ENCODE measurements at regions not wholly inside any gene's neighbourhood (a gene's known extent, or its start where the extent isn't known, plus 50 kb on each side); places are given as distances from the start of the nearest gene placed in this dataset.

- BruUV-seq (replicated peaks) = no TSS peak
- POLR2A ChIA-PET = no interaction called here
- no peak for FAIRE-seq
Observed at GRCh38 chr18:41579185-41579584, 375.8 kb upstream of the PIK3C3 start.

More at GRCh38 chr18:41579185-41579584, 375.8 kb upstream of the PIK3C3 start:
- no peak for TF ChIP-seq MAX (IDR thresholded peaks at IDR 0.05; ENCODE audit: insufficient read depth, insufficient read length)
- TF ChIP-seq FOS (IDR thresholded peaks at IDR 0.05; ENCODE audit: borderline replicate concordance, insufficient read depth, low read length) = no peak
- TF ChIP-seq POLR2A (IDR thresholded peaks at IDR 0.05; ENCODE audit: low read depth, low read length) = no peak
- TF ChIP-seq, protein P1, sequence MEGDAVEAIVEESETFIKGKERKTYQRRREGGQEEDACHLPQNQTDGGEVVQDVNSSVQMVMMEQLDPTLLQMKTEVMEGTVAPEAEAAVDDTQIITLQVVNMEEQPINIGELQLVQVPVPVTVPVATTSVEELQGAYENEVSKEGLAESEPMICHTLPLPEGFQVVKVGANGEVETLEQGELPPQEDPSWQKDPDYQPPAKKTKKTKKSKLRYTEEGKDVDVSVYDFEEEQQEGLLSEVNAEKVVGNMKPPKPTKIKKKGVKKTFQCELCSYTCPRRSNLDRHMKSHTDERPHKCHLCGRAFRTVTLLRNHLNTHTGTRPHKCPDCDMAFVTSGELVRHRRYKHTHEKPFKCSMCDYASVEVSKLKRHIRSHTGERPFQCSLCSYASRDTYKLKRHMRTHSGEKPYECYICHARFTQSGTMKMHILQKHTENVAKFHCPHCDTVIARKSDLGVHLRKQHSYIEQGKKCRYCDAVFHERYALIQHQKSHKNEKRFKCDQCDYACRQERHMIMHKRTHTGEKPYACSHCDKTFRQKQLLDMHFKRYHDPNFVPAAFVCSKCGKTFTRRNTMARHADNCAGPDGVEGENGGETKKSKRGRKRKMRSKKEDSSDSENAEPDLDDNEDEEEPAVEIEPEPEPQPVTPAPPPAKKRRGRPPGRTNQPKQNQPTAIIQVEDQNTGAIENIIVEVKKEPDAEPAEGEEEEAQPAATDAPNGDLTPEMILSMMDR (IDR thresholded peaks at IDR 0.05; ENCODE audit: extremely low read depth in 1 of 2, insufficient read depth in 1 of 2, low read depth in 1 of 2, low read length in 2 of 2) = no peak
- TF ChIP-seq GATA2 (IDR thresholded peaks at IDR 0.05; ENCODE audit: insufficient read depth, insufficient read length, low read depth, low read length) = no peak
- TF ChIP-seq POLR2AphosphoS5 (IDR thresholded peaks at IDR 0.05; ENCODE audit: insufficient read depth, low read depth, low read length) = no peak
- no peak for TF ChIP-seq JUN (IDR thresholded peaks at IDR 0.05; ENCODE audit: borderline replicate concordance, insufficient read depth, insufficient read length, low read depth)
- TF ChIP-seq MYC (IDR thresholded peaks at IDR 0.05; ENCODE audit: low read depth, low read length) = no peak
- no peak for TF ChIP-seq EZH2 (IDR thresholded peaks at IDR 0.05; ENCODE audit: borderline replicate concordance, low read depth, low read length, severe bottlenecking)
- Histone ChIP-seq H3K4me2 (ENCODE audit: insufficient read depth, low read length) (no peak overlapping the region), H3K27me3 (ENCODE audit: control insufficient read depth in 2 of 2, insufficient read depth in 2 of 2, low read length in 2 of 2) (peaks cover 0 to 2% of the 10 kb centered on the region in 2 experiments), H3K4me1 (ENCODE audit: control insufficient read depth, extremely low read depth, insufficient read depth, low read length) (no peaks in the 10 kb centered on the region), H3K4me3 (replicated peaks in 1 of 3; ENCODE audit: insufficient read depth in 1 of 3, low read depth in 1 of 3, low read length in 3 of 3) (no peak overlapping the region), H2AFZ (ENCODE audit: low read depth, low read length) (no peak overlapping the region), H4K20me1 (replicated peaks; ENCODE audit: control insufficient read depth, extremely low read depth, insufficient read depth, low read length) (no peaks in the 10 kb centered on the region), H3K36me3 (ENCODE audit: control insufficient read depth in 2 of 2, extremely low read depth in 1 of 2, insufficient read depth in 2 of 2, low read length in 2 of 2) (no peaks in the 10 kb centered on the region), H3K27ac (ENCODE audit: insufficient read depth, low read depth, low read length) (no peak overlapping the region), H3K79me2 (ENCODE audit: control insufficient read depth, insufficient read depth, low read length) (no peaks in the 10 kb centered on the region), H3K9me3 (replicated peaks; ENCODE audit: control insufficient read depth, insufficient read depth, low read length) (no peaks in the 10 kb centered on the region), H3K9me1 (replicated peaks; ENCODE audit: control insufficient read depth, extremely low read depth, insufficient read depth, low read length) (no peaks in the 10 kb centered on the region), H3K9ac (replicated peaks; ENCODE audit: extremely low read depth, insufficient read depth, low read length) (no peak overlapping the region)
- DNase-seq (ENCODE audit: low read depth, low spot score) = no peak
- intact Hi-C loops (cut with micrococcal nuclease) (no loop called here), dilution Hi-C loops (cut with MboI; ENCODE audit: extremely low pct_ligation_motif_present, low sequenced_read_pairs) (no loop called here)
- CTCF ChIA-PET = no interaction called here

Measured in endothelial cell of umbilical vein (primary cell).